Karpas-422 (cell line): ENCODE measurements at regions not wholly inside any gene's neighbourhood (a gene's known extent, or its start where the extent isn't known, plus 50 kb on each side); places are given as distances from the start of the nearest gene placed in this dataset.

ENCODE experiments used
- DNase-seq: peaks from one replicate; pipeline ENCODE4 v3.0.0-alpha.2; 2015
- H2AFZ ChIP-seq: fragments of 200-600 bp; sonication (generic); 2 replicates; pipeline ENCODE4 v1.6.1; 2014; ENCODE audit warnings: antibody characterized with exemption, low read length, mixed read lengths
- H3K27ac ChIP-seq: fragments of 200-600 bp; sonication (generic); 2 replicates; pipeline ENCODE4 v1.5.1; 2014; ENCODE audit warnings: mild to moderate bottlenecking, low read length, moderate library complexity
- H3K27me3 ChIP-seq: fragments of 200-600 bp; sonication (generic); 2 replicates; pipeline ENCODE4 v1.6.1; 2014; ENCODE audit warnings: low read length, mixed read lengths
- H3K36me3 ChIP-seq: fragments of 200-600 bp; sonication (generic); 2 replicates; pipeline ENCODE4 v1.6.1; 2014; ENCODE audit warnings: low read length, mixed read lengths; ENCODE audit not compliant: insufficient read depth
- H3K4me1 ChIP-seq: fragments of 200-600 bp; sonication (generic); 2 replicates; pipeline ENCODE4 v1.6.1; 2014; ENCODE audit warnings: mild to moderate bottlenecking, low read length, mixed read lengths
- H3K4me2 ChIP-seq: fragments of 200-600 bp; sonication (generic); 2 replicates; pipeline ENCODE4 v1.6.1; 2014; ENCODE audit warnings: low read length, low read depth, mild to moderate bottlenecking; ENCODE audit not compliant: poor library complexity, severe bottlenecking
- H3K4me3 ChIP-seq: fragments of 200-600 bp; sonication (generic); 2 replicates; pipeline ENCODE4 v1.5.1; 2014; ENCODE audit warnings: mild to moderate bottlenecking, antibody characterized with exemption, low read length, mixed read lengths
- H3K79me2 ChIP-seq: fragments of 200-600 bp; sonication (generic); 2 replicates; pipeline ENCODE4 v1.6.1; 2014; ENCODE audit warnings: mild to moderate bottlenecking, low read length, mixed read lengths
- H3K9ac ChIP-seq: fragments of 200-600 bp; sonication (generic); 2 replicates; pipeline ENCODE4 v1.6.0; 2014; ENCODE audit warnings: low read length
- H3K9me2 ChIP-seq: fragments of 200-600 bp; sonication (generic), shearing (Covaris generic); replicated peaks from 2 replicates; pipeline ENCODE4 v1.6.0; 2014; ENCODE audit warnings: mild to moderate bottlenecking, low read length, moderate library complexity; ENCODE audit not compliant: insufficient read depth
- H3K9me3 ChIP-seq: fragments of 300-700, 200-600 bp; sonication (generic); 2 replicates; pipeline ENCODE4 v1.6.1; 2014; ENCODE audit warnings: low read length, mixed read lengths
- H4K20me1 ChIP-seq: fragments of 200-600 bp; sonication (generic); 2 replicates; pipeline ENCODE4 v1.6.1; 2014; ENCODE audit warnings: mild to moderate bottlenecking, antibody characterized with exemption, low read length, low read depth; ENCODE audit not compliant: insufficient read depth

GRCh38 chr2:39933196-39933595 is 154.1 kb upstream of the THUMPD2 start:
- Histone ChIP-seq H3K4me2 (no peak overlapping the region), H3K36me3 (no peaks in the 10 kb centered on the region), H3K27ac (no peak overlapping the region), H3K9me3 (no peaks in the 10 kb centered on the region), H2AFZ (no peak overlapping the region), H3K9ac (no peak overlapping the region), H3K79me2 (no peaks in the 10 kb centered on the region), H3K4me1 (no peaks in the 10 kb centered on the region), H3K4me3 (no peak overlapping the region), H3K9me2 (no peaks in the 10 kb centered on the region), H3K27me3 (no peaks in the 10 kb centered on the region), H4K20me1 (no peaks in the 10 kb centered on the region)
- DNase-seq = no peak

DNA sequence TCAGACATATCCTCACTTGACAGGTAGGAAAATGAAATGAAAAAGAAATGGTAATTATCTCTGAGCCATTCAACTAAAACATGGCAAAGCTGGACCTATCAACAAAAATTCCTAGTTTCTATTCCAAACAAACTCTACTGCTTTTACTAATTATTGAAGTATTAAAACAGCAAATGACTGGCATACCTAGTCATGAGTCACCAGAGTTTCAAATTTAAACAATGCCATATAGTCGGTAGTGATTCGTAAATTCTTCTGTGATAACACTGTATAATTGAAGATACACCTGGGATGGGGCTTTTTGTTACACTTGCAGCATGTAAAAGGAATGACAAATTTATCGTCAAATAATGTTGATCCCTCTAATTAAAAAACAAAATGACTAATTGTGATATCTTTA is 153.1 kb upstream of the THUMPD2 start:
- H3K4me1 ChIP-seq = no peaks in the 10 kb centered on the region
- H3K27me3 ChIP-seq = no peaks in the 10 kb centered on the region
- H4K20me1 ChIP-seq = no peaks in the 10 kb centered on the region
- H3K9ac ChIP-seq = no peak overlapping the region
- no peak overlapping the region for H3K4me3 ChIP-seq
- DNase-seq = no peak
- no peaks in the 10 kb centered on the region for H3K36me3 ChIP-seq
- H3K9me2 ChIP-seq = no peaks in the 10 kb centered on the region
- no peaks in the 10 kb centered on the region for H3K79me2 ChIP-seq
- no peak overlapping the region for H3K4me2 ChIP-seq
- H3K27ac ChIP-seq = no peak overlapping the region
- no peaks in the 10 kb centered on the region for H3K9me3 ChIP-seq
- no peak overlapping the region for H2AFZ ChIP-seq

- Histone ChIP-seq H3K79me2 (no peaks in the 10 kb centered on the region), H3K4me3 (no peak overlapping the region), H3K27ac (no peak overlapping the region), H4K20me1 (no peaks in the 10 kb centered on the region), H3K9ac (no peak overlapping the region), H3K36me3 (no peaks in the 10 kb centered on the region), H2AFZ (no peak overlapping the region), H3K9me3 (no peaks in the 10 kb centered on the region), H3K4me1 (no peaks in the 10 kb centered on the region), H3K9me2 (no peaks in the 10 kb centered on the region), H3K4me2 (no peak overlapping the region), H3K27me3 (no peaks in the 10 kb centered on the region; the same call in 1 of the 2 replicates)
- no peak for DNase-seq
Observed at GRCh38 chr2:39930175-39930917, 151.3 kb upstream of the THUMPD2 start.

DNA sequence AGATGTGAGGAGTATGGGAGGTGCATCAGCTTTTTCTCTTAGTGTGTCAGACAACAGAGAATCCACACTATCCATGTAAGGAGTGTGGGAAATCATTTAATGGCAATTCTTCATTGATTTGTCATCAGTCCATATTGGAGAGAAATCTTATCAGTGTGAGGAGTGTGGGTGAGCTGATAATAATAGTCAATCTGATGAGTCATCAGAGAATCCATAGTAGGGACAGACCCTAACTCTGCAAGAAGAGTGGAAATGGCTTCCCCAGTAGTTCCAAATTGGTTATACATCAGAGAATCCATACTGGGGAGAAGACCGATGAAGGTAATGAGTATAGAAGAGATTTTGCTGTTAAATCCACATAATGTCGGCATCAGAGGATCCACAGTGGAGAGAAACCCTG is 150.5 kb upstream of the THUMPD2 start:
- no peak for DNase-seq
- H3K9me3 ChIP-seq = no peaks in the 10 kb centered on the region
- no peaks in the 10 kb centered on the region for H4K20me1 ChIP-seq

DNA sequence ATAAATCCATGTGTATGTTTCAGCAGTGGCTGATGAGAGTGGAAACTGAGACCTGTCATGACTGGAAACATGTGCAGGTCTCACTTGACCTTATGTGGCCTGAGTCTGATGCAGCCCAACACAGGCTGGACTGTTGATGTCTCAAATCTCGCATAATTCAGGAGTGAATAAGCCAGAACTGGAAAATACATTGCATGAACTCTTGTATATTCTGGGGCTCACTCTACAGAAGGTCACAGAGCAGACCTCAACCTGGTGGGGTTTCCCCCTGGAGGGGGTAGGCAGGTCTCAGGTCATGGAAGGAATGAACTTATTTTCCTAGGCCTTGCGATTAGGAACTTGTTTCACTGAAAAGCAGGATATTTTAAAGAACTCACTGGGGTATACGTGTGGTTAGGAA is 146.3 kb upstream of the THUMPD2 start:
- Histone ChIP-seq H3K27ac (no peak overlapping the region), H3K36me3 (no peaks in the 10 kb centered on the region), H3K79me2 (no peaks in the 10 kb centered on the region), H3K9ac (no peak overlapping the region), H3K9me3 (no peaks in the 10 kb centered on the region), H3K4me2 (no peak overlapping the region), H3K4me3 (no peak overlapping the region), H3K27me3 (no peaks in the 10 kb centered on the region; the same call in 1 of the 2 replicates), H3K4me1 (peaks cover 8% of the 10 kb centered on the region), H4K20me1 (no peaks in the 10 kb centered on the region), H2AFZ (no peak overlapping the region), H3K9me2 (no peaks in the 10 kb centered on the region)
- DNase-seq = no peak

More for the DNA sequence above, 150.5 kb upstream of the THUMPD2 start:
- H3K4me3 ChIP-seq = no peak overlapping the region
- no peaks in the 10 kb centered on the region; the same call in 1 of the 2 replicates for H3K27me3 ChIP-seq
- H3K4me2 ChIP-seq = no peak overlapping the region
- H2AFZ ChIP-seq = no peak overlapping the region
- H3K9me2 ChIP-seq = no peaks in the 10 kb centered on the region
- H3K27ac ChIP-seq = no peak overlapping the region
- H3K36me3 ChIP-seq = no peaks in the 10 kb centered on the region
- no peaks in the 10 kb centered on the region for H3K79me2 ChIP-seq
- H3K4me1 ChIP-seq = no peaks in the 10 kb centered on the region
- no peak overlapping the region for H3K9ac ChIP-seq

DNA sequence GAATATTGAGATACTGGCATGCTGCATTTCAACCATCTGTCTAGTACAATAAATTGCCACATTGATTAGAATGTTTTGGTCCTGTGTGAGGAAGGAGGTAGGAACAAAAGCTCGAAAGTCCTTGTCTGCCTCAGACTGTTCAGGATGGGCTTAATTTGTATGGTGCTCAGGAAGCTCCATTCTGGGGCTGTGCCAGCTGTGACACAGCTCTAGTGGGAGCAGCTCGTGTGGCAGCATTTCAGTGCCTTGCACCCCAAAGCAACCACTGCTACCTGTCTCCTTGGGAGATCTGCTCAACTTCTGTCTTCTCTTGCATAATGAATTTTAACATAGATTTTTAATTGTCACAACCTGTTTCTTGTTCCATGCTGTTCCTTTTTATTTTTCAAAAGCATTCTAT is 144.4 kb upstream of the THUMPD2 start:
- H3K4me2 ChIP-seq = no peak overlapping the region
- peaks cover 15% of the 10 kb centered on the region for H3K4me1 ChIP-seq
- H3K9ac ChIP-seq = no peak overlapping the region
- H3K79me2 ChIP-seq = no peaks in the 10 kb centered on the region
- no peaks in the 10 kb centered on the region; the same call in 1 of the 2 replicates for H3K27me3 ChIP-seq
- H3K27ac ChIP-seq = no peak overlapping the region
- no peaks in the 10 kb centered on the region for H3K9me3 ChIP-seq
- no peak for DNase-seq
- H3K36me3 ChIP-seq = no peaks in the 10 kb centered on the region
- H2AFZ ChIP-seq = no peak overlapping the region
- no peaks in the 10 kb centered on the region for H4K20me1 ChIP-seq
- H3K4me3 ChIP-seq = no peak overlapping the region
- no peaks in the 10 kb centered on the region for H3K9me2 ChIP-seq

DNA sequence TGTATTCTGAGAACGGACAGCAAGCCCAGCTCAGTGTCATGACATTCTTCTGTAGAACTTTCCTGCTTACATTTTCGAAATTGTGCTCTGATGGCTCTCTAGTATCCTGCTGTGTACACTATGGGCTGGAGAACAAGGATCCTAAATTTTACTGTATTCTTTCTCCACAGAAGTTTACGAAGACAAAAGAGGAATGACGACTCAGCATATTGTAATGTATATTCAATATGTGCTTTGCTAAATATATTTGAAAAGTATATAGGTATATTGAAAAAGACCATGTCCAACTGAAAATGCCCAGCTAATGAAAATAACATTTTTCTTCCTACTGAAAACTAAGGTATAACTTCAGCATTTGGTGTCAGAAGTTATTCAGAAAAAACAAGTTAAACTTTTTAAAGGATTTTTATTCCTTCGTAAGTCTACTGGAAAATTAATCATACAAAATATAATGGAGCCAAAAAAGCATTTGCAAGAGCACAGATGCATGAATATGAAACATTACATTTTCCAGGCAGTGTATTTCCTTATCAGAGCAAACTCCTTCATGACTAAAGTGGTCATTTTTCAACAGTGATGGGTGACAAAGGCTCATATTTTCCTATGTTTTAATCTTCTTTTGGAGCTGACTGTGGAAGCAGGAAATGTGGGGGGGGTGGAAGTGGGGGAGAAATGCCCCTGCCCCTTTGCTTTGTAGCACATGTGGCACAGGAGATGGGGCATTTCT is 143.8 kb upstream of the THUMPD2 start:
- no peaks in the 10 kb centered on the region; the same call in 1 of the 2 replicates for H3K27me3 ChIP-seq
- no peaks in the 10 kb centered on the region for H3K9me2 ChIP-seq
- H3K4me3 ChIP-seq = no peak overlapping the region
- no peaks in the 10 kb centered on the region for H4K20me1 ChIP-seq
- no peaks in the 10 kb centered on the region for H3K9me3 ChIP-seq
- H3K79me2 ChIP-seq = no peaks in the 10 kb centered on the region
- no peaks in the 10 kb centered on the region for H3K36me3 ChIP-seq
- no peak overlapping the region for H2AFZ ChIP-seq
- no peak overlapping the region for H3K4me2 ChIP-seq
- no peak for DNase-seq
- H3K9ac ChIP-seq = no peak overlapping the region
- H3K27ac ChIP-seq = no peak overlapping the region
- peaks cover 15% of the 10 kb centered on the region for H3K4me1 ChIP-seq

GRCh38 chr2:39920307-39920801 is 141.3 kb upstream of the THUMPD2 start:
- Histone ChIP-seq H3K9ac (no peak overlapping the region), H2AFZ (no peak overlapping the region), H3K27ac (no peak overlapping the region), H4K20me1 (no peaks in the 10 kb centered on the region), H3K79me2 (no peaks in the 10 kb centered on the region), H3K27me3 (no peaks in the 10 kb centered on the region; the same call in 1 of the 2 replicates), H3K4me2 (no peak overlapping the region), H3K36me3 (no peaks in the 10 kb centered on the region), H3K9me3 (no peaks in the 10 kb centered on the region), H3K4me3 (no peak overlapping the region), H3K9me2 (no peaks in the 10 kb centered on the region), H3K4me1 (peaks cover 15% of the 10 kb centered on the region)
- DNase-seq = no peak
